ENCODE measurements at regions not wholly inside any gene's neighbourhood (a gene's known extent, or its start where the extent isn't known, plus 50 kb on each side); places are given as distances from the start of the nearest gene placed in this dataset.

GRCh38 chr3:27840807-27841594, 118.9 kb upstream of the EOMES start:
- POLR2A ChIA-PET = no interaction called here
- TF ChIP-seq CTCF (IDR thresholded peaks at IDR 0.05; ENCODE audit: insufficient read depth, low read depth, low read length) = no peak
- DNase-seq (ENCODE audit: low read depth) = no peak
- no peaks in the 10 kb centered on the region for H3K36me3 ChIP-seq (ENCODE audit: control insufficient read depth, insufficient read depth, low read length)
- no peak overlapping the region for H3K4me3 ChIP-seq (ENCODE audit: low read depth, low read length)
- no peaks in the 10 kb centered on the region for H3K27me3 ChIP-seq (ENCODE audit: control insufficient read depth, insufficient read depth, low read length)
- CTCF ChIA-PET = no interaction called here

GRCh38 chr3:27844052-27844675, 122.0 kb upstream of the EOMES start:
- CTCF ChIA-PET = no interaction called here
- DNase-seq (ENCODE audit: low read depth) = no peak

GRCh38 chr3:27847697-27848096, 125.6 kb upstream of the EOMES start:
- no peak for TF ChIP-seq CTCF (IDR thresholded peaks at IDR 0.05; ENCODE audit: insufficient read depth, low read depth, low read length)
- CTCF ChIA-PET = no interaction called here
- POLR2A ChIA-PET = no interaction called here
- DNase-seq (ENCODE audit: low read depth) = no peak
- Histone ChIP-seq H3K36me3 (ENCODE audit: control insufficient read depth, insufficient read depth, low read length) (no peaks in the 10 kb centered on the region), H3K4me3 (ENCODE audit: low read depth, low read length) (no peak overlapping the region), H3K27me3 (ENCODE audit: control insufficient read depth, insufficient read depth, low read length) (no peaks in the 10 kb centered on the region)

More at GRCh38 chr3:27844052-27844675, 122.0 kb upstream of the EOMES start:
- H3K4me3 ChIP-seq (ENCODE audit: low read depth, low read length) = no peak overlapping the region
- POLR2A ChIA-PET = no interaction called here
- H3K27me3 ChIP-seq (ENCODE audit: control insufficient read depth, insufficient read depth, low read length) = no peaks in the 10 kb centered on the region
- no peaks in the 10 kb centered on the region for H3K36me3 ChIP-seq (ENCODE audit: control insufficient read depth, insufficient read depth, low read length)
- TF ChIP-seq CTCF (IDR thresholded peaks at IDR 0.05; ENCODE audit: insufficient read depth, low read depth, low read length) = no peak

GRCh38 chr3:27848826-27849225, 126.7 kb upstream of the EOMES start:
- Histone ChIP-seq H3K4me3 (ENCODE audit: low read depth, low read length) (no peak overlapping the region), H3K36me3 (ENCODE audit: control insufficient read depth, insufficient read depth, low read length) (no peaks in the 10 kb centered on the region), H3K27me3 (ENCODE audit: control insufficient read depth, insufficient read depth, low read length) (no peaks in the 10 kb centered on the region)
- CTCF ChIA-PET = no interaction called here
- DNase-seq (ENCODE audit: low read depth) = no peak
- POLR2A ChIA-PET = no interaction called here
- TF ChIP-seq CTCF (IDR thresholded peaks at IDR 0.05; ENCODE audit: insufficient read depth, low read depth, low read length) = no peak

GRCh38 chr3:27859821-27860220, 137.7 kb upstream of the EOMES start:
- H3K4me3 ChIP-seq (ENCODE audit: low read depth, low read length) = no peak overlapping the region
- TF ChIP-seq CTCF (IDR thresholded peaks at IDR 0.05; ENCODE audit: insufficient read depth, low read depth, low read length) = no peak
- no peaks in the 10 kb centered on the region for H3K36me3 ChIP-seq (ENCODE audit: control insufficient read depth, insufficient read depth, low read length)
- ChIA-PET POLR2A (no interaction called here), CTCF (no interaction called here)
- DNase-seq (ENCODE audit: low read depth) = no peak
- H3K27me3 ChIP-seq (ENCODE audit: control insufficient read depth, insufficient read depth, low read length) = no peaks in the 10 kb centered on the region
